ENCODE measurements at regions not wholly inside any gene's neighbourhood (a gene's known extent, or its start where the extent isn't known, plus 50 kb on each side); places are given as distances from the start of the nearest gene placed in this dataset.
A peak's percentile ranks its signal among the peaks of the same experiment; 100 is the strongest.

DNA sequence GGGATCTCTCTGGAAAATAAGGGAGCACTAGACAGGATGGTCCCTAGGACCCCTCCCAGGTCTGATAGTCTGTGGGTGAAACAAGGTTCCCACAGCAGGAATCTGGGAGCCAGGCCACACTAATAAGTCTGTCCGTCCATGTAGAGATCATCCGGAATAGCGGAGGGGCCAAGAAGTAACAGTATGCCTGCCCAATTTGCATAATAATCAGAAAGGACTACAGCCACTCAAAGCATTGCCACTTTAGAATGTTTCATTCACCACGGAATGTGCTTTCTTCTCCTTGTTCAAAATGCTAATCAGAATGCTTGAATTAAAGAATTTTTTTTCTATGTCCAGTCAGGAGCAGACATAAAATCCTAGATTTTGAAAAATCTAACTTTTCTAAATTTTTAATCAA, 254.9 kb downstream of the ACTL7B start:
- no peak for DNase-seq

DNA sequence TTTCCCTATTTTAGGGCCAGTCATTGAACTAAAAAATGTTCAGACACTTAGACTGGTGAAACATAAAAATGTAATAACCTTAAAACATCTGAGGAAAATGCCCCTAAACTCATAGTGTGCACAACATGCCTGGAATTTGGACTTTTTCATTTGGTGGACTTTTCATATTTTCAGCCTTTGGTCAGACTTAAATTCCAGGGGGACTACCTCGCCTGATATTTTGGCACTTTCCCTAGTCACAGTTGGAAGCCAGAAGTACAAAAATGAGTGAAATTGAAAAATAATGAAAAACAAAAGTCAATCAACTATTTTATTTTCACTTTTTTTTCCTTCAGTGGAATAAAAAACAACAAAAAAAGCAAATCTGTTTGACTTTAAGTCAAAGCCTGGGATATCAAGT, 256.2 kb downstream of the ACTL7B start:
- DNase-seq, result no peak

DNA sequence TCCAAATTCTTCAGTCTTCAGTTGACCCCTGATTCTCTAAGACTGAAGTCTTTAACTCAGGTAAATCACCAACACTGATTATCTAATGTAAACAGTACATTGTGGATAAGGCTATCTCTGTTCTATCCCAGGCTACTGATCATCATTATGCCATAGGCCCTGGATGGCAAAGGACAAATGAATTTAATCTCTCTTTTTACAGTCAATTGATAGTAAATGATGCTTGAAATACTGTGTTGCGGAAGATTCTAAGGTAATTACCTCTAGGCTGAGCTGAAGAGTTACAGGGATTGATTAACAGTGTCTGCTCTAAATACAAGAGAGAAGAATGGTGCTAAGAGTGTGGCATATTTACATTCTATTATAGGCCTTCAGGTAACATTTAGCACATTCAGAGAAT, 264.7 kb downstream of the ACTL7B start:
- DNase-seq, result no peak

DNA sequence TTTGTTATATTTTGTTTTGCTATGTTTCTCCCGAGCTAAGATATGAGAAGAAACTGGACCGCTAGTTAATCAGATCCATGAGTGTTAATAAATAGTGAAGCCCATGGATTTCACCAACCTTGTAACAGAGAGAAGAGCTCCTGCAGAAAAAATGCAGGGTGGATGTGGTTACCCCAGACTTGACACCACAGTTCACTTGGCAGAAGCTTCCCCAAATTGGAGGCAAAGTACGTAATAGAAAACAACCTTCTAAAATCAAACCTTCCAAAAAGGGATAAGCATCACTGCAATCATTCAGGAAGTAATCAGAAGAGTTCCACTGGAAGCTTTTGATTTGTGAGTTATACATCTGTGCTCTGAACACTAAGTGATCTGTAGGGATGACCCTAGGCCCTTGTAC, 267.5 kb downstream of the ACTL7B start:
- DNase-seq, result no peak

DNA sequence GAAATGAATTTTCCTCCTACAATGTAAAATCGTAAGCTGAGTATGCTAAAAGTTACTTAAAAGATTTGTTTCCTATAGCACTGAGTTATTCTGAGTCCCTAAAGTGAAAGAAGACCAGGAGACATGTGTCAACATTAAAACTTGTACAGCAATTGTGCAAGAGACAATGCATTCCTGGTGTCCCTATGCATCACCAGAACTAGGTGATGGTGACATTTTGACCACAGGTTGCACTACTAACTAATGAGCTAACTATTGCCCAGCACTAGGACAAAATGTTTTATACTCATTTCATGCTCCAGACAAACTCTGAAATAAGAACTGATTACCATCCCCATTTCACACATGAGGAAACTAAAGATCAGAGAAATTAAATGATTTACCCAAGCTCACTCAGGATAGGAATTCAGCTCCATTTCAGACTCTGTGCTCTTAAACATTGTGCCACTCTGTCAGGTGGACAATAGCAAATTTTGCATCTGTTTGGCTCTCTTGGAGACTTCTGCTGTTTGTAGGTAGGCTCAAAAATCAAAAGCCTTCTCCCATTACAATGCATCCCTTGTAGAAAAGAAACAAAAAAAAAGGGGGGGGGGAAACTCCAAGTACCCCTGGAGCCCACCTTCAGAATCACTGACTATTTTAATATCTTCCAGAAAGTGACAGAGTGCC, 269.2 kb downstream of the ACTL7B start:
- DNase-seq, result no peak

DNA sequence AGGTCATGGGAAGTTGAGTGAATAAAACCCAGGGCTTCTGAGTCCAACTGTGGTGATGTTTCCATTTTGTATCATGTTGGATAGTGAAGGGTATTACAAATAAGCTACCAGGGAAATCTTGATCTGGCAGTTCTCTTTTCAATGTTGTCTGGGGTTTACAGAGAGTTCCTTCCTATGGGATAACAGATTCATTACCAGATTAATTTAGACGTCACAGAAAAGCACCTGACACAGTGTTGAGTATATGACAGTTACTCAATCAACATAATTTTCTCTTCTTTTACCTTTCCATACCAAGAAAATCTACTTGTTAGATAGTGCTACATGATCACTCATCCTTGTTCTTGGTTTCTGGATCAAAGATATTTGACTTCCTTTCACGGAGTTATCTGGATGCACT, 270.9 kb downstream of the ACTL7B start:
- no peak for DNase-seq

DNA sequence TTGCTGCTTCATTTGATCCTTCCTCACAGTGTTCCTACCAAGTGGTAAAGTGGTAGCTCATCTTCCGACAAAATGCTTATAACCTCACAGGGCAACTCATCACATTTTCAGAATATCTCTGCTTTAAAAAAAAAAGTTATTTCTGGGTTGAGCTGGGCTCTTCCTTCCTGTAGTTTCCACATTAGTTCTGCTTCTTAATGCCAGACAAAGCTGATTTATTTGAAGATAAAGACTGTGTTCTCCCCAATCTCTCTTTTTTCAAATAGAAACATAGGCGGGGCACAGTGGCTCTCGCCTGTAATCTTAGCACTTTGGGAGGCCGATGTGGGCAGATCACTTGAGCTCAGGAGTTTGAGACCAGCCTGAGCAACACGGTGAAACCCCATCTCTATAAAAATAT, 273.1 kb downstream of the ACTL7B start:
- DNase-seq, result no peak

DNA sequence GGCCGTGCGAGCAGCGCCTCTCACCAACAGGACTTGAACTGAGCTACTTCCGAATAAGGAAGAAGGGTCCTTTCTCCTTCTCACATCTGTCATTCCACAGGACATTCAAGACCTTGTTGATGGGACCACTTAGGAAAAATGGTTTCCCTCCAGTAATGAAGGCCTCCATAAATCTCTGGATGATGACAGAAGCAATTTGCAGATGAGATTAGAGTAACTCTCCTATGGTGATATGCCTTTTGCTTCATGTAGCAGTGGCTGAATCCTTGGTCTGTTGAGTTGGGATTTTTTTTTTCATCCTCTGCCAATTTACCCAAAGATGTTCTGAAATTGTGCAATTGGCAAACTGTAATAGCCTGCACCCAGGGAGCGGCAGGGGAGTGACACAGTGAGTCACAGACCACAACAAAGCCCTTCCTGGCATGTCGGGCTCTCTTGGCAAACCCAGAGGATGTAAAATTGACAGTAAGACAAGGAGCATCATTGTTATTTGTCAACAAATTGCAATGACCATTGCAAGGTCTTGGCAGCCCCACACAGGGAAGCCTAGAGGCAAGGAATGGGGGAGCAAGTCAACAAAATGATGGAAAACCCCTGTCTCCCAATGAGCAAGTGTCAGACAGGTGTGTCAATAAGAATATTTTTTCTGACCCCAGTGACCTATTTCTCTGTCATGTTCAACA, 275.9 kb downstream of the ACTL7B start:
- no peak for DNase-seq

DNA sequence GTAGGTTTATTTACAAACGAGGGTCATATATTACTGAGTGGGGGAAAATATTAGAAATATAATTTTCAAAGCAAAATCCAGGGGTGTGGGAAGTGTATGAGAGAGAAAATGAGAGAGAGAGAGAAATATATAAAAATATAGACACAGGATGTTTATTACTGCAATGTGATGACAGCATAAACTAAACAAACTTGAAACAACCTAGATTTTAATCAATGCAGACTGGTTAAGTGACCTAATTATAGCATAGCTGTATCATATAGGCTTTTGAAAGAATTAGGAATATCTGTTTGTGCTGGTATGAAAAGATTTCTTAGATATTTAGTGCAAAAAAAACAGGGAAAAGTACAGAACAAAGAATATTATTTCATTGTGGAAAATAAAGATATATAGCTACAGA, 280.5 kb downstream of the ACTL7B start:
- DNase-seq, result no peak

DNA sequence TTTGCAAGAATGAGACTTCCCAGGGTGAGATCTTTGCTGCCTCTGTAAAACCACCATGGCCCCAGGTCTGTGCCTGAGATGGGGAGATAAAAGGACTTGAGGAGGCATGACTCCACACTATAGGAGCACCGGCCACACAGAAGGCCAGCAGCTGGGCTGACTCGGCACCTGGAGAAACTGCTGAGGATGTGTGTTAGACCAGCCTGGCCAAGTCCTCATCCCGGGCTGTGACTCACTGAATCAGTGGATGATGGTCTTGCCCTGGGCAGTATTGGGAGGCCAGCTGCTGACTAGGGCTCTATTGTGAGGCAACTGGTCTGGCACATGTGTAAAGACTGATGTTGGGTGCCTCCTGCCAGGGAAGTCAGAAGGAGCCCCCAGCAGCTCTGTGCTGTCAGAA, 286.2 kb downstream of the ACTL7B start:
- no peak for DNase-seq

DNA sequence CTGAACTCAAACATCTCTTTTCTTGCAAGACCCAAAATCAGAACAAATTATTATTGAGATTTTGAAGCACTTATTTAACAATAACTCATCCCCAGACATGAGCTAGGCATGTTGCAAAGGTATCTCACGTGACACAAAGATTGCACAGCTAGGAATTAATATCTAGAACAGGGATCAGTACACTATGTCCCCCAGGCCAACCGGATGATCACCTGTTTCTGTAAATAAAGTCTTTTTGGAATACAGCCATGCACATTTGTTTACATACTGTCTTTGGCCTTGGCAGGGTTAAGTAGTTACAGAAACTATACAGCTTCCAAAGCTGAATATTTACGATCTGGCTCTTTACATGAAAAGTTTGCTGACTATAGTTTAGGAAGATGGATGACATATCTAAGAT, 287.7 kb downstream of the ACTL7B start:
- no peak for DNase-seq

DNA sequence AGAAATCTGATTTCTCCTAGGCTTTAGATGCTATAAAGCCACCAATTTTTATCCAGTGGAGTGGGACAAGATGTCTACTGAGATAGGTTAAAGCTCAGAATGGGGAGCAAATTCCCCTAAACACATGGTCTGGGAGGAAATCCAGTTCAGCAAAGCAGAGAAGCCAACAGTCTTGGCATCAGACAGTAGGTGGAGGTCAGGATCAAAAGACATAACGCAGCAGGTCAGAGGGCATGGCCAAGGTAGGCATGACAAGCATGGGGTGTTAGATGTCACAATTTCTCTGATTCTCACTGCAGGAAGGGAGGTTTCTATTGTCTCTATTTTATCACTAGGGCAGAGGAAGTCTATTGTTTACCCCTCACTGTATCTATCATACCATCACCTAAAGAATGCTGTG, 288.2 kb downstream of the ACTL7B start:
- DNase-seq, result no peak

DNA sequence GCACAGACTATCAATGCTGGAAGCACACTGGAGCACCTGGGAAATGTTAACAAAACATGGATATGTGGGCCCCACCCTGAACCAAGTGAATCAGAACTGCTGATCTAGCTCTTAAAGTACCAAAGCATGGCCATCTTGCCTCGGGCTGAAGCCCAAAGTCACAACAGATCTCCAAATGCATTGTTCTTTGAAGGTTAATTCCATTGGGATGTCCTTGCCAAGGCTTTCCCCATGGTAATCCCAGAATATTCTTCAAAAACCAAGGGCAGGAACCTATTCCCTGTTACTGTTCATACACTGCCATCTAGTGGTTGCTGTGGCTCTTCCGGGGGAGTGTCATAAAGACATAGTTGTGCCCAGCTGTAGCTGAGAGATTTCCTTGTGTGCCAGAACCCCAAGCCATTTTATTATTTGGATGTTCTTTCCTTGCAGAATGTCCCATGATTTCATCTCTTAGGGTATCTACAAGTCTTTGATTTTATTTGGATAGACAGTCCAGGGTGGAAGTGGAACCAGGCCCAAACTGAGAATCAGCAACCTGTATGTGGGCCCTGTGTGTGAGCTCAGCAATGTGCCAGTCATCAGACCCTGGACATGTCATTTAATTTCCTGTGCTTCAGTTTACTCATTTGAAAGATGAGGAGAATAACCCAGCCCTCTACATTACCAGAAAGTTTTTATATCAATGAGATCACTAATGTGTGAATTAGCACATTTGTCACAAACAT, 290.0 kb downstream of the ACTL7B start:
- DNase-seq, result peak; percentile 2

DNA sequence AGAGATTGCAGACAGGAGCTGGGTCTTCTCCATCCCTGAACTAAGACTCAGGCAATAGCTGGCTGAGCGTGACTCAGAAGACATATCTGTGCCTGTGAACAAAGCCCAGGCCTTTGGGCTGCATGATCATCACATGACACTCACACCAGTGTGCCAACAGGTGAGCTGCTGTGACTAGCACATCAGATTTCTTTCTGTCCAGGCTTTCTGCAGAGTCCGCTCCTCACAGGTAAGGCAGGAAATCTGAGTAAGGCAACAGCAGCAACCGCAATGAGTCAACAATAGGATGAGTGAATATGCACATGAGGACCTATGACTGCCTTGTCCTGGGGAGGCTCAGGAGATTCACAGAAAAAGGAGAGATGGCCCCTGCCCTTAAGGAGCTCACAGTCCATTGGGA, 293.6 kb downstream of the ACTL7B start:
- no peak for DNase-seq

DNA sequence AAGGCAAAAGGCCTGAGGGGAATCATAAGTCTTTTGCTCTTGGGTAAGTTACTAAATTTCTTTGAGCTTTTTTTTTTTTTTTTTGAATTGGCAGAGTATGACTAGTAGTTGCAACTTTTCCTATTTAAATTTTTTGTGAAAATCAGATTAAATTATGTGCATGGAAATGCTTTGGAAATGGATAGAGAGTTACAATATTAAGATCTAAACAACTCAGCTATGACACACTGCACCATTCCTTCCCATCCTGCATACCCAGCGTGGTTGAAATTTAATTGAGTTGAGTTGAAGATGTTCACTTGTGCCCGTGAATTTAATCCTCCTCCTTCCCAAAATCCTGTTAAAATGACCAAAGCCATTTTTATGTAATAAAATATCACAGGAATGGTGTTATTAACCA, 296.4 kb downstream of the ACTL7B start:
- DNase-seq, result no peak

DNA sequence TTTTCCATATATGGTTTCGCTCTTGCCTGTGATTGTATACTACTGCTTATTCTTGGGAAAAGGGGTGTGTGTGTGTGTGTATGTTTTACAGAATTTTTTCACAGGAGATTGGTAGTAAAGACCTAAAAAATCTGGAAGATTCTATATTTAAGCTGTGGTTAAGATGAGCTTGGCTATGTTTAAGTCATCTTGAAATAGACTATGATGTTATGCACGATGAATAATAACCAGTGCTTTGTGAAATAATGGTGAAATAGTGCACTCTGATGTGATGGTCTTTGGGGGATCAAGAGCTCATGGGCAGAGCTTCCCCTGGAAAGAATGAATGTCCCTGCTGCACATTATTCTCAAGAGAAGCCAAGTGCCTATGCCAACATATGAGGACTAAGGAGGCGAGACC, 301.0 kb downstream of the ACTL7B start:
- DNase-seq, result no peak

DNA sequence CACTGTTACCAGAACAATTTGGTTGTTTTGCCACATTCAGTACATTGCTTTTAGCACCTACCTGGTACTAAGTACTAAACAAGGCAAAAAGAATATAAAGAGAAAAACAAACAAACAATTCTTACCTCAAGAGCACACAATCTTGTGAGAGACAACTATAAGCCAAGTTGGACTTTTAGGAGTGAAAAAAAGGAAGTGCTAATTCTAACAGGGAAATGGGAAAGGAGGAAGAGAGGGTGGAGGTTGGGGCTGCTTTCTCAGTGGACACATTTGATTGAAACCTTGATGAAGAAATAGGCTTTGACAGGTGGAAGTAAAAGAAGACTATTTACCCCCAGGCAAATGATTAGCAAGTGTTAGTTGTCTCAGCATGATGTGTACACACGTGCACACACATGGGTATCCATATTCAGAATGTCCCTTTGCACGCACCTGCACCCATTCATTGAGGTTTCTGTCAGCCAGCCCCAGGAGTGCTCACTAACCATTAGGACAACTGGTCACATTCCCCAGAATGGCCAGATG, 302.6 kb downstream of the ACTL7B start:
- DNase-seq, result no peak

DNA sequence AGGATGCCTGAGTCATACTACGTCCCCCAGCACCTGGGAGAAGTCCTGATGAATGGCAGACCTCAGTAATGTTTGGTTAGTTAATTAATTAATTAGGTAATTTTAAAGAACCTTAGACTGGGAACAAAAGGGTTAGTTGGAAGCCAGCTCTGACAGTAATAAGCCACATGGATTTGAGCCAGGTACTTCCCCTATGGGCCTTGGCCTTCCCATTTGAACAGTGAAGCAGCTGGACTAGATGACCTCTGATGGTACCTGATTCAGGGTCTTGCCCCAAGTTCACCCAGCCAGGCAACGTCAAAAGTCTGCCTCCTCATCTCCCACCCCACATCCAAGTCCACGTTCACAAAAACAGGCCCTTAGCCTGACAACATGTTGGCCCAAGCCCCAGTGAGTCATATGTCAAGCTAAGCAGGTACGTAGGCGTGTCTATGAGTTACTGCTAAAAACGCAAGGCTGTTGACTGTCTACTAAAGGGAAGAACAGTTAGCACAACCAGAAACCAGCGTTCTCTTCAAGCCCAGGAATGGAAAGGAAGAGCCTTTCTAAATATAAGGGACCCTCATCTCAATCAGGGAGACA, 303.2 kb downstream of the ACTL7B start:
- DNase-seq, result no peak

DNA sequence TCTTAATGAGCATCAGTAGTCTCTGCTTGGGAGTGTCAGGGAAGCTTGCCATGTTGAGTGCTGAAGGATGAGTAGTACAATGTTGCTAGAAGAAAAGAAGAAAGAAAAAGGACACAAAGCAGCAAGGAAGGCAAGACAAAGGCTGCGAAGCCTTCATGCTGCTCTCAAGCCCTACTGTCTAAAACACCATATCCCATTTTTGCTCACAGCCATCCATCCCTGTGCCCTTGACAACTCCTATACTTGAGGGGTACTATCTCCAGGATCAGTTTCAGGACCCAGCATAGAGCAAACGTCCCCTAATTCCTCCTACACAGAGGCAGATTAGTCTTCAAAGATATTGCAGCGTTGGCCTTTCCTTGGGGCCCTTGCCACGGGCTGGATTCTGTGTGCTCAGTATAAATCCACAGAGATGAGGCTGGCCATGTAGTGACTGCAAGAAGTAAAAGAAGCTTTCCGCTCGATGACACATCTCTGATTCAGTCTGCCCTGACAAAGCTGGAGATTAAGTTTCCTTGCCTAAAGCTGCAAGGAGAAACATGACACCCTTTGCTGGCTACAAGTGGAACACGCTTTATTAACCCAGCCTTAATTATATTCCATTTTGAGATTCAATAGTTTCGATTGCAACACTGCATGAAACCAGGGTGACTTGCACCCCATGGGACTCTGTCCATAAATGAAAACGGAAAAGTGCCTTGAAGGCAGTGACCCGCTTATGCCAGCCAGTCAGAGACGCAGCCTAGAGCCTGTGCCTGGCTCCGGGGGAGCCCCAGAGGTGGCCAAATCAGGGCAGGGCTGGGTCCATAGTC, 304.6 kb downstream of the ACTL7B start:
- no peak for DNase-seq

DNA sequence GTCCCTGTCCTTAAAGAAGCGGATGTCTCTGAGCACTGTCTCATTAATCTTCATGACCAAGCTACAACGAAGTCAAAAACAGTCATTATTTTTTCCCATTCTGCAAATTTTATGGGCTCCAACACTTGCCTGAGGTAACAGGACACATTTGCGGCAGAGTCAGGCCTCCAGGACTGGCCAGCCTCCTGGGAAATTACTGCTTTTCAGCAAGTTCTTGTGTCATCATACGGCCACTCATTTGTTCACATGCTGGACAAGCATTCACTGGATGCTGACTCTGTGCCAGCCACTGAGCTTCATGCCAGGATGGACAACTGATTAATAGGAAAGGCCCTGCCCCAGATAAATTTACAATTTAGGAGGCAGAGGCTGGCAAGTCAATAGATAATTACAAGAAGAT, 305.7 kb downstream of the ACTL7B start:
- no peak for DNase-seq

DNA sequence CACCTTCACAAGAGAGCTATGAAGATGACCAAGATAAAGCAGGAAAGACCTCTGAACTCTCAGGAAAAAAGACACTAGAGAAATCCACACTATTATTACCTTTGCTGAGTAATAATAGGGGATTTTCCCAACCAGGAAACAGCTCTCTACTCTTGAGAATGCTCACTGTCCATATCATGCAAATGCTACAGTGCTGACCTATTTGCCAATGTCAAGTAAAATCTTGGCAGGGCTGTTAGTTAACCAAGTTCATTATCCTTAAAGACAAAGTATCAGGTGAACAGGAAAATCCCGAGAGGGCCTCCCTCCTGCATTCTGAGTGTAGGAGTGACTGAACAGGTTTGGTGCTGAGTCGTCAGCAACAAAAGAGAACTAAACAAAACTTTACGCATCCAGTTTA, 306.6 kb downstream of the ACTL7B start:
- DNase-seq, result no peak

DNA sequence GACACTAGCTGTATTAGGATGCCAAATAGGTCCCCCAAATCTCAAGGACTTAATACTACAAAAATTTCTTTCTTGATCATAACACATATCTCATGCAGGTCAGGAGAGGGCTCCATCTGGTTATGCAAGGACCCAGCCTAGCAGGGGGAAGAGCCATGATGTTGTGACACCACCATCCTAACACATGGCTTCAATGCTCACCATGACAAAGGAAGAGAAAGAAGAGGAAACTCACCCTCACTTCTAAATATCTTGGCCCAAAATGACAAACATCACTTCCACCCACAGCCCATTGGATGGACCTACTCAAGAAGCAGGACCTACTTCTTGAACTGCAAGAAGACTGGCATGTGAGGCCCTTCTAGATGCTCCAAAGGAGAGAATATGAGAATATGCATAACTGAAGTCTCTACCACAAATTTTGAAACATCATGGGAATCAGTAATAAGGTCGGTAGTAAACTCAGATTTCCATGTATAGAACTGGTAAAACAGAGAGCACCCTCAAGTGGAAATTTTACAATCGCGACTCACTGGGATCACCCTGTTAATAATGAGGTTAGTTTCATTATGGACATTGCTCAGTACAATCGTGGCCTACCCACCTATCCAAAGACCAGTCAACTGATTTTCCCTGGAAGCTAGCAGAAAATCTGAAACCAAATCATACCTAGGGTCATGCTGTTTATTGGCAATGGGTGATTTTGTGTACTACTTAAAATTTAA, 308.2 kb downstream of the ACTL7B start:
- DNase-seq, result no peak

All from CD4-positive, alpha-beta T cell treated with Interleukin-21 for 1 hour (primary cell).